ENCODE measurements at regions not wholly inside any gene's neighbourhood (a gene's known extent, or its start where the extent isn't known, plus 50 kb on each side); places are given as distances from the start of the nearest gene placed in this dataset.

GRCh38 chr4:12145768-12146167 lies 717.1 kb upstream of the HS3ST1 start (continued):
- no peak for TF ChIP-seq CTCF (IDR thresholded peaks at IDR 0.05; ENCODE audit: control extremely low read depth in 1 of 3, insufficient read depth in 1 of 3, low read depth in 1 of 3, low read length in 3 of 3)
- TF ChIP-seq ZNF274 (IDR thresholded peaks at IDR 0.05; ENCODE audit: borderline replicate concordance, extremely low read depth, low read length), result no peak
- TF ChIP-seq ASH2L (IDR thresholded peaks at IDR 0.05; ENCODE audit: low read length), result no peak
- TF ChIP-seq SIRT6 (IDR thresholded peaks at IDR 0.05; ENCODE audit: low read length), result no peak
- TF ChIP-seq SIX5 (IDR thresholded peaks at IDR 0.05; ENCODE audit: low read depth, low read length), result no peak
- TF ChIP-seq E2F6 (IDR thresholded peaks at IDR 0.05), result no peak
